ENCODE measurements at regions not wholly inside any gene's neighbourhood (a gene's known extent, or its start where the extent isn't known, plus 50 kb on each side); places are given as distances from the start of the nearest gene placed in this dataset.

GRCh38 chr17:13755851-13756250 is 154.1 kb upstream of the HS3ST3A1 start:
- Histone ChIP-seq H3K4me3 (no peak overlapping the region), H3K36me3 (no peaks in the 10 kb centered on the region), H3K9me3 (no peaks in the 10 kb centered on the region), H3K27me3 (no peaks in the 10 kb centered on the region), H3K27ac (no peak overlapping the region), H3K4me1 (no peaks in the 10 kb centered on the region)
- no peak for ATAC-seq
- intact Hi-C loops (cut with DNase I) = no loop called here
- TF ChIP-seq POLR2A (IDR thresholded peaks at IDR 0.05) (no peak), CTCF (IDR thresholded peaks at IDR 0.05) (no peak)
- 86% methylated on average over 8 of the region's 8 CpGs for WGBS (ENCODE audit: insufficient coverage, low coverage, low lambda C conversion rate, missing lambda C conversion rate)
- no peak for DNase-seq

- Histone ChIP-seq H3K27me3 (no peaks in the 10 kb centered on the region), H3K4me1 (no peaks in the 10 kb centered on the region), H3K4me3 (no peak overlapping the region), H3K27ac (no peak overlapping the region), H3K9me3 (no peaks in the 10 kb centered on the region), H3K36me3 (no peaks in the 10 kb centered on the region)
- peak; percentile 12 to 24 (median 20) for TF ChIP-seq CTCF (IDR thresholded peaks at IDR 0.05)
- TF ChIP-seq POLR2A (IDR thresholded peaks at IDR 0.05) = no peak
- intact Hi-C loops (cut with DNase I) = no loop called here
- DNase-seq (no peak), ATAC-seq (peak in 3 of 4 donors; percentile 53 to 61 (median 56))
- 24% methylated on average over 2 of the region's 2 CpGs for WGBS (ENCODE audit: insufficient coverage, low coverage, low lambda C conversion rate, missing lambda C conversion rate)
Observed at GRCh38 chr17:13756763-13757162, 155.0 kb upstream of the HS3ST3A1 start.

GRCh38 chr17:13757871-13758270 is 156.1 kb upstream of the HS3ST3A1 start:
- Histone ChIP-seq H3K4me3 (no peak overlapping the region), H3K27me3 (no peaks in the 10 kb centered on the region), H3K27ac (no peak overlapping the region), H3K4me1 (no peaks in the 10 kb centered on the region), H3K36me3 (no peaks in the 10 kb centered on the region), H3K9me3 (no peaks in the 10 kb centered on the region)
- ATAC-seq (no peak), DNase-seq (no peak)
- intact Hi-C loops (cut with DNase I) = no loop called here
- no peak for TF ChIP-seq CTCF (IDR thresholded peaks at IDR 0.05)
- no peak for TF ChIP-seq POLR2A (IDR thresholded peaks at IDR 0.05)
- WGBS (ENCODE audit: insufficient coverage, low coverage, low lambda C conversion rate, missing lambda C conversion rate) = 50% methylated on average over 1 of the region's 2 CpGs

- H3K4me3 ChIP-seq = no peak overlapping the region
- 71% methylated on average over 6 of the region's 6 CpGs for WGBS (ENCODE audit: insufficient coverage, low coverage, low lambda C conversion rate, missing lambda C conversion rate)
- intact Hi-C loops (cut with DNase I) = no loop called here
- TF ChIP-seq CTCF (IDR thresholded peaks at IDR 0.05) = no peak
- TF ChIP-seq POLR2A (IDR thresholded peaks at IDR 0.05) = no peak
- no peak for ATAC-seq
- no peak overlapping the region for H3K27ac ChIP-seq
- DNase-seq = no peak
- H3K9me3 ChIP-seq = no peaks in the 10 kb centered on the region
- H3K4me1 ChIP-seq = no peaks in the 10 kb centered on the region
- H3K36me3 ChIP-seq = no peaks in the 10 kb centered on the region
- H3K27me3 ChIP-seq = no peaks in the 10 kb centered on the region
Observed at GRCh38 chr17:13759518-13760335, 158.0 kb upstream of the HS3ST3A1 start.

Measured in right lobe of liver (tissue), 6 donors.